K562 (cell line): ENCODE measurements at regions not wholly inside any gene's neighbourhood (a gene's known extent, or its start where the extent isn't known, plus 50 kb on each side); places are given as distances from the start of the nearest gene placed in this dataset.

Experiments
- CTCF ChIP-seq, 3 experiments: IDR thresholded peaks in 2 of 3; conservative IDR thresholded peaks in 1 of 3; 2 replicates each; pipeline ENCODE4 v1.5.1; 2011 to 2012; ENCODE audit warnings: low read length in 3 of 3, mild to moderate bottlenecking in 3 of 3, control low read depth in 2 of 3, improper control_type of control experiment in 1 of 3, inconsistent platforms in 1 of 3, low read depth in 1 of 3, mixed read lengths in 1 of 3, moderate library complexity in 1 of 3; ENCODE audit not compliant: insufficient read depth in 2 of 3
- GTF2F1 ChIP-seq: IDR thresholded peaks from 2 replicates; pipeline ENCODE4 v1.6.1; 2011; ENCODE audit warnings: low read depth, low read length, improper control_type of control experiment
- ZNF239 ChIP-seq: fragments of 250-450 bp; sonication (Bioruptor Pico); IDR thresholded peaks from 2 replicates; pipeline ENCODE4 v1.4.0; 2020; ENCODE audit warnings: mild to moderate bottlenecking

- TF ChIP-seq GTF2F1 (no peak), ZNF239 (no peak), CTCF (IDR thresholded peaks at IDR 0.05 in 2 of 3, conservative IDR thresholded peaks at IDR 0.05 in 1 of 3; ENCODE audit: insufficient read depth in 2 of 3, low read depth in 1 of 3, low read length in 3 of 3) (no peak)
These were observed 450.4 kb downstream of the GALR1 start for GRCh38 chr18:77700051-77700450.
